ENCODE measurements at regions not wholly inside any gene's neighbourhood (a gene's known extent, or its start where the extent isn't known, plus 50 kb on each side); places are given as distances from the start of the nearest gene placed in this dataset.

- peaks cover 0 to 7% of the 10 kb centered on the region in 2 experiments; a peak in 1 of 4 replicates for H3K4me1 ChIP-seq (ENCODE audit: control insufficient read depth in 1 of 2, insufficient read depth in 2 of 2, low read length in 2 of 2)
- H3K36me3 ChIP-seq (ENCODE audit: control insufficient read depth in 1 of 2, insufficient read depth in 2 of 2, low read length in 2 of 2), result no peaks in the 10 kb centered on the region
- CTCF ChIA-PET, result no interaction called here
- no peaks in the 10 kb centered on the region for H3K9me2 ChIP-seq (ENCODE audit: insufficient read depth)
- POLR2A ChIA-PET, result no interaction called here
- H3K9me3 ChIP-seq (ENCODE audit: control insufficient read depth in 1 of 2, insufficient read depth in 1 of 2, low read depth in 1 of 2, low read length in 2 of 2), result no peaks in the 10 kb centered on the region
- DNase-seq (ENCODE audit: low read depth, low spot score) (no peak), ATAC-seq (no peak)
- no peak overlapping the region for H2AFZ ChIP-seq (ENCODE audit: low read depth, low read length, poor library complexity, severe bottlenecking)
- no peak overlapping the region for H3K4me2 ChIP-seq (ENCODE audit: low read length)
- intact Hi-C loops (cut with micrococcal nuclease), result no loop called here
- no peaks in the 10 kb centered on the region for H4K20me1 ChIP-seq (ENCODE audit: insufficient read depth)
- H3K9ac ChIP-seq (ENCODE audit: low read length), result no peak overlapping the region
- no TSS peak for BruUV-seq (replicated peaks)
- no peaks in the 10 kb centered on the region for H3K79me2 ChIP-seq (ENCODE audit: insufficient read depth, low read length)
- H3K4me3 ChIP-seq (replicated peaks in 1 of 2; ENCODE audit: low read depth in 1 of 2, low read length in 2 of 2), result no peak overlapping the region
- RAD21 ChIA-PET (ENCODE audit: low non-redundant PET in 1 of 2, low total read pairs in 2 of 2, uncharacterized antibody in 2 of 2, unreplicated experiment in 2 of 2), result no interaction called here
- TF ChIP-seq TCF7L2 (IDR thresholded peaks at IDR 0.05; ENCODE audit: borderline replicate concordance, extremely low read depth, insufficient read depth, insufficient read length) (no peak), JUND (IDR thresholded peaks at IDR 0.05) (no peak), CBX3 (IDR thresholded peaks at IDR 0.05; ENCODE audit: low read depth) (no peak)
- no peak overlapping the region for H3K27ac ChIP-seq (ENCODE audit: low read depth, low read length)
- H3K27me3 ChIP-seq (ENCODE audit: insufficient read depth, low read length), result no peaks in the 10 kb centered on the region
Measured at GRCh38 chr7:54880326-54880989, 121.4 kb upstream of the SEC61G start.

GRCh38 chr7:54881816-54882520 lies 123.0 kb upstream of the SEC61G start:
- POLR2A ChIA-PET, result no interaction called here
- Histone ChIP-seq H2AFZ (ENCODE audit: low read depth, low read length, poor library complexity, severe bottlenecking) (no peak overlapping the region), H3K4me2 (ENCODE audit: low read length) (no peak overlapping the region), H3K9me2 (ENCODE audit: insufficient read depth) (no peaks in the 10 kb centered on the region), H3K4me3 (replicated peaks in 1 of 2; ENCODE audit: low read depth in 1 of 2, low read length in 2 of 2) (no peak overlapping the region), H3K79me2 (ENCODE audit: insufficient read depth, low read length) (no peaks in the 10 kb centered on the region), H3K9me3 (ENCODE audit: control insufficient read depth in 1 of 2, insufficient read depth in 1 of 2, low read depth in 1 of 2, low read length in 2 of 2) (no peaks in the 10 kb centered on the region), H3K4me1 (ENCODE audit: control insufficient read depth in 1 of 2, insufficient read depth in 2 of 2, low read length in 2 of 2) (peaks cover 0 to 7% of the 10 kb centered on the region in 2 experiments; a peak in 1 of 4 replicates), H3K36me3 (ENCODE audit: control insufficient read depth in 1 of 2, insufficient read depth in 2 of 2, low read length in 2 of 2) (no peaks in the 10 kb centered on the region), H3K9ac (ENCODE audit: low read length) (no peak overlapping the region), H3K27me3 (ENCODE audit: insufficient read depth, low read length) (no peaks in the 10 kb centered on the region), H3K27ac (ENCODE audit: low read depth, low read length) (no peak overlapping the region), H4K20me1 (ENCODE audit: insufficient read depth) (no peaks in the 10 kb centered on the region)
- TF ChIP-seq EZH2phosphoT487 (IDR thresholded peaks at IDR 0.05; ENCODE audit: borderline replicate concordance), result no peak
- TF ChIP-seq ZFX (IDR thresholded peaks at IDR 0.05), result no peak
- TF ChIP-seq FOSL1 (IDR thresholded peaks at IDR 0.05; ENCODE audit: low read depth), result no peak
- TF ChIP-seq POLR2A (IDR thresholded peaks at IDR 0.05; ENCODE audit: borderline replicate concordance, extremely low read depth, insufficient read depth, insufficient read length), result no peak
- TF ChIP-seq REST (IDR thresholded peaks at IDR 0.05; ENCODE audit: low read depth), result no peak
- no peak for TF ChIP-seq RAD21 (IDR thresholded peaks at IDR 0.05; ENCODE audit: low read depth)
- no peak for ATAC-seq
- RAD21 ChIA-PET (ENCODE audit: low non-redundant PET in 1 of 2, low total read pairs in 2 of 2, uncharacterized antibody in 2 of 2, unreplicated experiment in 2 of 2), result no interaction called here
- BruUV-seq (replicated peaks), result no TSS peak
- CTCF ChIA-PET, result no interaction called here
- intact Hi-C loops (cut with micrococcal nuclease), result no loop called here
- no peak for DNase-seq (ENCODE audit: low read depth, low spot score)
